ENCODE measurements at regions not wholly inside any gene's neighbourhood (a gene's known extent, or its start where the extent isn't known, plus 50 kb on each side); places are given as distances from the start of the nearest gene placed in this dataset.

DNA sequence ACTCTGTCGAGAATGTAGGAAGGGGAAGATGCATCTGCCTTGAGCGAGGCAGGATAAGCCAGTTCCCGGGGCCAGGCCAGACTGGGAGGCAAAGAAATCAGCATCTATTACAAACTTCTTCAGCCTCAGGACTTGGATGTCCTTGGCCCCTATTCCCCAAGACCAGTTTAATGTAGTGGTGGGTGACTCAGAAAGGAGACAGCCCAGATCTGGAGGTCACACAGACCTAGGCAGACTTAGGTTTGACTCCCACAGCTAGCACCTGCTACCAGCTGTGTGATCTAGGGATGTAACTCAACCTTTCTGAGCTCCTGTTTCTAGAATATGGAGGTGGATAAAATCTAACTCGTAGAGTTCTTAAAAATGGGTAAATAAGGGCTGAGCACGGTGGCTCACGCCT, 409.5 kb upstream of the PROK2 start:
- TF ChIP-seq, protein P1, sequence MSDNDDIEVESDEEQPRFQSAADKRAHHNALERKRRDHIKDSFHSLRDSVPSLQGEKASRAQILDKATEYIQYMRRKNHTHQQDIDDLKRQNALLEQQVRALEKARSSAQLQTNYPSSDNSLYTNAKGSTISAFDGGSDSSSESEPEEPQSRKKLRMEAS (IDR thresholded peaks at IDR 0.05; ENCODE audit: insufficient read depth, insufficient read length): no peak
- TF ChIP-seq, protein P2, sequence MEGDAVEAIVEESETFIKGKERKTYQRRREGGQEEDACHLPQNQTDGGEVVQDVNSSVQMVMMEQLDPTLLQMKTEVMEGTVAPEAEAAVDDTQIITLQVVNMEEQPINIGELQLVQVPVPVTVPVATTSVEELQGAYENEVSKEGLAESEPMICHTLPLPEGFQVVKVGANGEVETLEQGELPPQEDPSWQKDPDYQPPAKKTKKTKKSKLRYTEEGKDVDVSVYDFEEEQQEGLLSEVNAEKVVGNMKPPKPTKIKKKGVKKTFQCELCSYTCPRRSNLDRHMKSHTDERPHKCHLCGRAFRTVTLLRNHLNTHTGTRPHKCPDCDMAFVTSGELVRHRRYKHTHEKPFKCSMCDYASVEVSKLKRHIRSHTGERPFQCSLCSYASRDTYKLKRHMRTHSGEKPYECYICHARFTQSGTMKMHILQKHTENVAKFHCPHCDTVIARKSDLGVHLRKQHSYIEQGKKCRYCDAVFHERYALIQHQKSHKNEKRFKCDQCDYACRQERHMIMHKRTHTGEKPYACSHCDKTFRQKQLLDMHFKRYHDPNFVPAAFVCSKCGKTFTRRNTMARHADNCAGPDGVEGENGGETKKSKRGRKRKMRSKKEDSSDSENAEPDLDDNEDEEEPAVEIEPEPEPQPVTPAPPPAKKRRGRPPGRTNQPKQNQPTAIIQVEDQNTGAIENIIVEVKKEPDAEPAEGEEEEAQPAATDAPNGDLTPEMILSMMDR (IDR thresholded peaks at IDR 0.05; ENCODE audit: extremely low read depth in 1 of 2, insufficient read depth in 1 of 2, low read depth in 1 of 2, low read length in 2 of 2): no peak

Measured in endothelial cell of umbilical vein (primary cell).